ENCODE measurements at regions not wholly inside any gene's neighbourhood (a gene's known extent, or its start where the extent isn't known, plus 50 kb on each side); places are given as distances from the start of the nearest gene placed in this dataset.
A peak's percentile ranks its signal among the peaks of the same experiment; 100 is the strongest.

GRCh38 chr3:62942764-62943163 lies 67.5 kb upstream of the CADPS start:
- no peak for DNase-seq (ENCODE audit: low spot score)
- Mint-ChIP-seq H3K27ac (peak overlapping the region; percentile 95), H3K9me3 (peaks cover 11% of the 10 kb centered on the region), H3K4me3 (no peak overlapping the region), H3K36me3 (no peaks in the 10 kb centered on the region), H3K27me3 (ENCODE audit: insufficient read depth, low read depth) (peaks cover 4% of the 10 kb centered on the region), H3K4me1 (peaks cover 49% of the 10 kb centered on the region)
- H3K4me1 ChIP-seq = peaks cover 28% of the 10 kb centered on the region
- H3K27ac ChIP-seq = no peak overlapping the region
- H3K9me3 ChIP-seq (ENCODE audit: low read depth) = no peaks in the 10 kb centered on the region
- H3K4me2 ChIP-seq = no peak overlapping the region
- H3K27me3 ChIP-seq = no peaks in the 10 kb centered on the region
- H3K79me2 ChIP-seq (ENCODE audit: low read depth) = no peaks in the 10 kb centered on the region
- H2AFZ ChIP-seq (replicated peaks) = no peak overlapping the region
- H4K20me1 ChIP-seq (ENCODE audit: low read depth) = no peaks in the 10 kb centered on the region
- no peak overlapping the region for H3K9ac ChIP-seq
- peaks cover 14% of the 10 kb centered on the region for H3F3A ChIP-seq (ENCODE audit: low read depth)
- no peak overlapping the region for H3K4me3 ChIP-seq
- H3K36me3 ChIP-seq = no peaks in the 10 kb centered on the region
- no peak for TF ChIP-seq CTCF (IDR thresholded peaks at IDR 0.05)
- TF ChIP-seq EZH2 (IDR thresholded peaks at IDR 0.05) = no peak
- no peak for TF ChIP-seq EZH2phosphoT487 (IDR thresholded peaks at IDR 0.05)

- H3K4me3 Mint-ChIP-seq = no peak overlapping the region
Observed at GRCh38 chr3:62948921-62949320, 73.7 kb upstream of the CADPS start.

GRCh38 chr3:62950210-62950609 lies 75.0 kb upstream of the CADPS start:
- no peak overlapping the region for H3K4me3 ChIP-seq
- H3K36me3 ChIP-seq = no peaks in the 10 kb centered on the region
- H3K27me3 ChIP-seq = no peaks in the 10 kb centered on the region
- H3K9me3 Mint-ChIP-seq = no peaks in the 10 kb centered on the region
- H3K79me2 ChIP-seq (ENCODE audit: low read depth) = no peaks in the 10 kb centered on the region
- H3K4me1 ChIP-seq = peaks cover 25% of the 10 kb centered on the region
- H4K20me1 ChIP-seq (ENCODE audit: low read depth) = no peaks in the 10 kb centered on the region
- TF ChIP-seq CTCF (IDR thresholded peaks at IDR 0.05) = no peak
- TF ChIP-seq EZH2phosphoT487 (IDR thresholded peaks at IDR 0.05) = no peak
- TF ChIP-seq EZH2 (IDR thresholded peaks at IDR 0.05) = no peak
- no peaks in the 10 kb centered on the region for H3K9me3 ChIP-seq (ENCODE audit: low read depth)
- H3K9ac ChIP-seq = no peak overlapping the region
- peak overlapping the region; percentile 50 for H2AFZ ChIP-seq (replicated peaks)
- no peak for DNase-seq (ENCODE audit: low spot score)
- peaks cover 27% of the 10 kb centered on the region for H3K4me1 Mint-ChIP-seq
- H3K36me3 Mint-ChIP-seq = no peaks in the 10 kb centered on the region
- H3K4me3 Mint-ChIP-seq = no peak overlapping the region
- peaks cover 8% of the 10 kb centered on the region for H3F3A ChIP-seq (ENCODE audit: low read depth)
- H3K27ac ChIP-seq = no peak overlapping the region
- H3K27me3 Mint-ChIP-seq (ENCODE audit: insufficient read depth, low read depth) = no peaks in the 10 kb centered on the region
- no peak overlapping the region for H3K27ac Mint-ChIP-seq
- peak overlapping the region; percentile 14 for H3K4me2 ChIP-seq

More at GRCh38 chr3:62948921-62949320, 73.7 kb upstream of the CADPS start:
- Mint-ChIP-seq H3K27me3 (ENCODE audit: insufficient read depth, low read depth) (peaks cover 4% of the 10 kb centered on the region), H3K4me1 (peaks cover 21% of the 10 kb centered on the region), H3K36me3 (no peaks in the 10 kb centered on the region), H3K9me3 (no peaks in the 10 kb centered on the region), H3K27ac (no peak overlapping the region)
- H2AFZ ChIP-seq (replicated peaks) = no peak overlapping the region
- no peaks in the 10 kb centered on the region for H3K36me3 ChIP-seq
- H3K9me3 ChIP-seq (ENCODE audit: low read depth) = no peaks in the 10 kb centered on the region
- no peaks in the 10 kb centered on the region for H3K27me3 ChIP-seq
- DNase-seq (ENCODE audit: low spot score) = no peak
- H3K27ac ChIP-seq = no peak overlapping the region
- no peaks in the 10 kb centered on the region for H3K79me2 ChIP-seq (ENCODE audit: low read depth)
- no peak overlapping the region for H3K9ac ChIP-seq
- H3K4me3 ChIP-seq = no peak overlapping the region
- no peaks in the 10 kb centered on the region for H4K20me1 ChIP-seq (ENCODE audit: low read depth)
- peaks cover 8% of the 10 kb centered on the region for H3F3A ChIP-seq (ENCODE audit: low read depth)
- TF ChIP-seq CTCF (IDR thresholded peaks at IDR 0.05) (no peak), EZH2phosphoT487 (IDR thresholded peaks at IDR 0.05) (no peak), EZH2 (IDR thresholded peaks at IDR 0.05) (no peak)
- peaks cover 13% of the 10 kb centered on the region for H3K4me1 ChIP-seq
- no peak overlapping the region for H3K4me2 ChIP-seq

Data from neural progenitor cell (in vitro differentiated cells).